C4-2B (cell line): ENCODE measurements at regions not wholly inside any gene's neighbourhood (a gene's known extent, or its start where the extent isn't known, plus 50 kb on each side); places are given as distances from the start of the nearest gene placed in this dataset.

Experiments
- H3K27ac ChIP-seq: fragments of 450-650 bp; 2 replicates; pipeline ENCODE4 v1.5.1; 2017
- CTCF ChIP-seq: fragments of 450-650 bp; conservative IDR thresholded peaks from 2 replicates; pipeline ENCODE4 v1.5.1; 2017; ENCODE audit warnings: mild to moderate bottlenecking
- ZFX ChIP-seq: fragments of 450-650 bp; IDR thresholded peaks from 2 replicates; pipeline ENCODE4 v1.6.1; 2017

GRCh38 chr3:64332459-64333350 is 107.4 kb upstream of the PRICKLE2 start:
- TF ChIP-seq ZFX (no peak), CTCF (no peak)
- H3K27ac ChIP-seq, result no peak overlapping the region

GRCh38 chr3:64331605-64332004 is 106.3 kb upstream of the PRICKLE2 start:
- H3K27ac ChIP-seq, result no peak overlapping the region
- TF ChIP-seq ZFX (no peak), CTCF (no peak)

GRCh38 chr3:64329037-64329436 is 103.8 kb upstream of the PRICKLE2 start:
- TF ChIP-seq ZFX (no peak), CTCF (no peak; the same call in 1 of the 2 replicates)
- no peak overlapping the region for H3K27ac ChIP-seq

- no peak overlapping the region for H3K27ac ChIP-seq
- TF ChIP-seq CTCF (no peak), ZFX (no peak)
These were observed 102.0 kb upstream of the PRICKLE2 start for GRCh38 chr3:64327100-64327804.

- H3K27ac ChIP-seq, result no peak overlapping the region
- TF ChIP-seq ZFX (no peak), CTCF (no peak)
These were observed 96.5 kb upstream of the PRICKLE2 start for GRCh38 chr3:64321747-64322146.

- TF ChIP-seq ZFX (no peak), CTCF (no peak)
- no peak overlapping the region for H3K27ac ChIP-seq
These were observed 94.1 kb upstream of the PRICKLE2 start for GRCh38 chr3:64319391-64319790.

GRCh38 chr3:64318668-64319271 is 93.5 kb upstream of the PRICKLE2 start:
- TF ChIP-seq CTCF (no peak), ZFX (no peak)
- H3K27ac ChIP-seq, result no peak overlapping the region
